HepG2 (cell line): ENCODE measurements at regions not wholly inside any gene's neighbourhood (a gene's known extent, or its start where the extent isn't known, plus 50 kb on each side); places are given as distances from the start of the nearest gene placed in this dataset.
"Not testable (repeated sequence)": the region's sequence is repeated elsewhere in the genome, so short reads cannot be mapped to it uniquely, and the experiment has no call there.

Source experiments
- NCOA1 ChIP-seq: sonication (generic); formaldehyde crosslinking; IDR thresholded peaks from 2 replicates; pipeline ENCODE4 v1.9.0; 2021; ENCODE audit warnings: missing genetic modification reagents
- PCBP1 ChIP-seq: fragments of 200-400 bp; formaldehyde crosslinking; IDR thresholded peaks from 2 replicates; pipeline ENCODE4 v1.6.1; 2017; ENCODE audit warnings: mild to moderate bottlenecking, low read depth, low read length, borderline replicate concordance
- SUZ12 ChIP-seq: fragments of 150-350 bp; IDR thresholded peaks from 2 replicates; pipeline ENCODE4 v1.6.1; 2014; ENCODE audit warnings: low read depth, low read length
- ZNF232 ChIP-seq: sonication (generic); formaldehyde crosslinking; IDR thresholded peaks from 2 replicates; pipeline ENCODE4 v1.4.0; 2020; ENCODE audit warnings: missing genetic modification reagents, borderline replicate concordance
- ZNF282 ChIP-seq: fragments of 450-650 bp; IDR thresholded peaks from 2 replicates; pipeline ENCODE4 v1.6.1; 2018; ENCODE audit not compliant: partially characterized antibody
- ZNF354B ChIP-seq: sonication (generic); formaldehyde crosslinking; IDR thresholded peaks from 2 replicates; pipeline ENCODE4 v1.8.0; 2022; ENCODE audit warnings: mild to moderate bottlenecking, missing genetic modification reagents
- TF ChIP-seq, protein P1 (sequence below): sonication (generic); formaldehyde crosslinking; IDR thresholded peaks from 2 replicates; pipeline ENCODE4 v1.4.0; 2020; ENCODE audit warnings: low read depth, missing genetic modification reagents

DNA sequence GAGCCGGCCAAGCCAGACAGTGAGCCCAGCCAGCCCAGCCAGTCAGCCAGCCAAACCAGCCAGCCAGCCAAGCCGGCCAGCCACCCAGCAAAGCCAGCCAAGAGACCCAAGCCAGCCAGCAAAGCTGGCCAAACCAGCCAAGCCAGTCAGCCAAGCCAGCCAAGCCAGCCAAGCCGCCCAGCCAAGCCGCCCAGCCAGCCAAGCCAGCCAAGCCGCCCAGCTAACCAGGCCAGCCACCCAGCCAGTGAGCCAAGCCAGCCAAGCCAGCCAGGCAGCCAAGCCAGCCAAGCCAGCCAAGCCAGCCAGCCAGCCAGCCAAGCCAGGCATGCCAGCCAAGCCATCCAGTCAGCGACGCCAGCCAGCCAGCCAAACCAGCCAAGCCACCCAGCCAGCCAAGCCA, 1596.9 kb downstream of the RPIA start:
- TF ChIP-seq ZNF354B (CRISPR knock-in tag); NCOA1 (CRISPR knock-in tag); ZNF282; SUZ12; PCBP1; ZNF232: not testable (repeated sequence)
- TF ChIP-seq, protein P1, sequence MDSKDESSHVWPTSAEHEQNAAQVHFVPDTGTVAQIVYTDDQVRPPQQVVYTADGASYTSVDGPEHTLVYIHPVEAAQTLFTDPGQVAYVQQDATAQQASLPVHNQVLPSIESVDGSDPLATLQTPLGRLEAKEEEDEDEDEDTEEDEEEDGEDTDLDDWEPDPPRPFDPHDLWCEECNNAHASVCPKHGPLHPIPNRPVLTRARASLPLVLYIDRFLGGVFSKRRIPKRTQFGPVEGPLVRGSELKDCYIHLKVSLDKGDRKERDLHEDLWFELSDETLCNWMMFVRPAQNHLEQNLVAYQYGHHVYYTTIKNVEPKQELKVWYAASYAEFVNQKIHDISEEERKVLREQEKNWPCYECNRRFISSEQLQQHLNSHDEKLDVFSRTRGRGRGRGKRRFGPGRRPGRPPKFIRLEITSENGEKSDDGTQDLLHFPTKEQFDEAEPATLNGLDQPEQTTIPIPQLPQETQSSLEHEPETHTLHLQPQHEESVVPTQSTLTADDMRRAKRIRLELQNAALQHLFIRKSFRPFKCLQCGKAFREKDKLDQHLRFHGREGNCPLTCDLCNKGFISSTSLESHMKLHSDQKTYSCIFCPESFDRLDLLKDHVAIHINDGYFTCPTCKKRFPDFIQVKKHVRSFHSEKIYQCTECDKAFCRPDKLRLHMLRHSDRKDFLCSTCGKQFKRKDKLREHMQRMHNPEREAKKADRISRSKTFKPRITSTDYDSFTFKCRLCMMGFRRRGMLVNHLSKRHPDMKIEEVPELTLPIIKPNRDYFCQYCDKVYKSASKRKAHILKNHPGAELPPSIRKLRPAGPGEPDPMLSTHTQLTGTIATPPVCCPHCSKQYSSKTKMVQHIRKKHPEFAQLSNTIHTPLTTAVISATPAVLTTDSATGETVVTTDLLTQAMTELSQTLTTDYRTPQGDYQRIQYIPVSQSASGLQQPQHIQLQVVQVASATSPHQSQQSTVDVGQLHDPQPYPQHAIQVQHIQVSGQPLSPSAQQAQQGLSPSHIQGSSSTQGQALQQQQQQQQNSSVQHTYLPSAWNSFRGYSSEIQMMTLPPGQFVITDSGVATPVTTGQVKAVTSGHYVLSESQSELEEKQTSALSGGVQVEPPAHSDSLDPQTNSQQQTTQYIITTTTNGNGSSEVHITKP = not testable (repeated sequence)
